Posterior cingulate gyrus (tissue), 11 donors: ENCODE measurements at regions not wholly inside any gene's neighbourhood (a gene's known extent, or its start where the extent isn't known, plus 50 kb on each side); places are given as distances from the start of the nearest gene placed in this dataset.
A peak's percentile ranks its signal among the peaks of the same experiment; 100 is the strongest.
"Not testable (repeated sequence)": the region's sequence is repeated elsewhere in the genome, so short reads cannot be mapped to it uniquely, and the experiment has no call there.

Experiments
- DNase-seq, 10 donors: peaks; one replicate each; pipeline versions ENCODE4 v3.0.0 to v3.0.0-alpha.2; 2020 to 2021; ENCODE audit warnings: mixed read lengths in 3 of 10
- intact Hi-C: fragments of 100-400 bp; cut with DNase I; formaldehyde crosslinking; loops from one replicate; pipeline ENCODE4 v1.15.1; 2023

DNA sequence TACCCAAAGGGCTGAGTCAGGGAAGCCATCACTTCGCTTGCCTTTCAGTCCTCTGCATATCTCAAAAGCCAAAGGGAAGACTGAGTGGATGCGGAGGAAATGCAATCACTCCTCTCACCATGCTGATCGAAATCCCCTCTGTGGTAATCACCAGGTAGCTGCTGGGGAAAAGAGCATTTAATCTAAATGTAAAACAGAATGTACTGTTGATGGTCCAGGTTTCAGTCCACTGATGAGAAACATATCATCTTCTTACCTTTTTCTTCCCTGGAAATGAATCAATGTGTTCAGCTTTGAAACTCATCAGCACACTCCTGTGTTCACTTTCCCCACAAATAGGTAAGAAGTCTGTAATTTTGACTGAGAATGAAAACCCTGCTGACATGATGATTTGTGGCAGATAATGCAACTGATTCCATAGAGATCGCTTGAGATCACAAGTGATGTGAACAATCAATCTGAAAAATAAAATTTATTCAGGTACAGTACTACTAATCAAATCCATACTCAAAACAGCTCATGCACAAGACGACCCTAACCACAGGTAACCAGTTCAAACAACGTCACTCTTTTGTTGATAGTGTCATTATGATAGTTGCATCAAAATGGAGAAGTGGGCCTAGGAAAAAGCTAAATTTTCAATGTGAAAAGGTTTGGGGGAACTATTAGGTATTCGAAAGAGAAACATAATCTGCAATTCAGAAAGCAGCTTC is 454.0 kb upstream of the RGMB start:
- DNase-seq, result no peak
- intact Hi-C loops, result no loop called here

DNA sequence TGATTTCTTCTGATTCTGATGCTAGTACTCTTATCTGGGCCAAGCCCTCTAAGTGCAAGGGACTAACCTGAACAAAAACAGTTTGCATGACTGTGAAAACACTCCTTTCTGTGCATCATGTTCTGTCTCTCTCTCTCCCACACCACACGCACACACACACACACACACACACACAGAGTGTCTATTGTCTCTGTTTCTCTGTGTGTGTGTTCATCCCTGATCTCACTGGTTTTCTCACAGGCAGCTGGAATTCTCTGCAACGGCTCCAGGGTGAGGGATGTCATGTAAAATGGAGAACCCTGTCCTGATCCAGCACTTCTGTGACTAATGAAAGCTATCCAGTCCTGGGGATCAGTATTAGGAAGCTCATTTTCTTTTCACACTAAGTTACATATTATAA is 453.1 kb upstream of the RGMB start:
- intact Hi-C loops, result no loop called here
- DNase-seq, result no peak

DNA sequence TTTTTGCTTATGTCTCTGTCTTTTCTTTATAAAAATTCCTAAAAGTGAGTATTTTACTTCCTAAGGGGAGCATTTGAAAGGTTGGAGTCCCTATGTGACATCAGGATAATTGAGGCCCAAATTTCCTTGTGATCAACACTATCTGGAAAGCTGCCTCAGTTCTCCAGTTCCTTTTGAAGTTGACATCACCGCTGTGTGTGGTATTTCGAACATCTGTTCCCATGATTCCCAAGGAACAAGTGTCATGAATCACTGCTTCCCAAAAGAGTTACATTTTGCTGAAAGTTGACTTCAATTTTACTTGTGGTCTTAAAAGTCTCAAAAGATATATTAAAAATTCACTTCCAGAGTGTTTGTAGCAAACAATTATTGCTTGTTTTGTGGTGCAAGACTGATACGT is 452.1 kb upstream of the RGMB start:
- no peak for DNase-seq
- intact Hi-C loops, result no loop called here

DNA sequence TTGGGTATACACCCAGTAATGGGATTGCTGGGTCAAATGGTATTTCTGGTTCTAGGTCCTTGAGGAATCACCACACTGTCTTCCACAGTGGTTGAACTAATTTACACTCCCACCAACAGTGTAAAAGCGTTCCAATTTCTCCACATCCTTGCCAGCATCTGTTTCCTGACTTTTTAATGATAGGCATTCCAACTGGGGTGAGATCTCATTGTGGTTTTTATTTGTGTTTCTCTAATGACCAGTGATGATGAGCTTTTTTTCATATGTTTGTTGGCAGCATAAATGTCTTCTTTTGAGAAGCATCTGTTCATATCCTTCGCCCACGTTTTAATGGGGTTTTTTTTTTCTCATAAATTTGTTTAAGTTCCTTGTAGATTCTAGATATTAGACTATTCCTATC is 448.3 kb upstream of the RGMB start:
- intact Hi-C loops, DNase-seq: not testable (repeated sequence)

DNA sequence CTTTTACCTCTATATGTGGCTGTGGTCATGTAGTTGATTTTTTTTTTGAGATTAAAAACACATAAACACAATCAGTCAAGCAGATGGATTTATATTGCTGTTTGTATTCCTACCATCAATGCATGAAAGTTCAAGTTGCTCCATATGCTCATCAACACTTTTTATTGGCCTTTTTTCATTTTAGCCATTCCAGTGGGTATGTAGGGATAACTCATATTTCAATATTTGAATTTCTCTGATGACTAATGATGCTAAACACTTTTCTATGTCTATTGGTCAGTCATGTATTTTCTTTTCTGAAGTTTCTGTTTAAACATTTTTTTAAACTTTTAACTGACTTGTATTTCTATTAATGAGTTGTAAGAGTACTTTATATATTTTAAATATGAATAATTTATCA is 445.4 kb upstream of the RGMB start:
- DNase-seq, result no peak
- intact Hi-C loops, result no loop called here

DNA sequence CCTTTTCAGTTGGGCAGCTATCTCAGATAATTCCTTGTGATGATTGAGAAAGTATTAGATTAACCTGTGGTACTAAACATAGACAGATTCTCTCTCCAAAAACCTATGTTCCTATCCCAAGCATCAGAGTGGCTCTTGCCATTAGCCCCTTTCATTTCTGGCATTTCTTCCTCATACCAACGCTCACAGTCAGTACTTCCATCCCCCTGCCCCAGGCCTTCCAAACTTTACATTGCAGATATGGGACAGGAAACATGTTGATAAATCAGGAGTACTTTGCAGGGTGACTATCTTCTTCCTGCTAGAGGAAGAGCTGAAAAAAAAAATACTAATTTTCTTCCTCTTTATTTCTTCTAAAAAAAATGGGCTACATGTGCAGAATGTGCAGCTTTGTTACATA is 442.6 kb upstream of the RGMB start:
- DNase-seq, result no peak
- intact Hi-C loops, result no loop called here

DNA sequence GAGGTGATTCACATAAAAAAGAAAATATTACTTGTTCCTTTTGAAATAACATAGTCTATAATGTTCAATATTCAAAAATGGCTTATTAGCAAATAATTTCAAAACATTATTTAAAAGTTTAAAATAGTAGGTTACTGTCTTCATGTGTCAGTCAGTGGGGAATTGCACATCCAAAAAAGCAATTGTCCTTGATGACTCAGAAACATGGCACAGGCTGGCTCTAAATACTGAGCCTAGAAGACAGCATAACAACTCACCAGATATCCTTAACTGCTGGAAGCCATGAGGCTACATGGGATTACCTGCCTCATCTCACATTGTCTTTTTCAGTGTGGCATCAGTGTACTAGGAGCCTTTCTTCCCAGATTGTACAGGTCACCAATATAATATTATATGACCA is 439.5 kb upstream of the RGMB start:
- intact Hi-C loops, result no loop called here
- no peak for DNase-seq

DNA sequence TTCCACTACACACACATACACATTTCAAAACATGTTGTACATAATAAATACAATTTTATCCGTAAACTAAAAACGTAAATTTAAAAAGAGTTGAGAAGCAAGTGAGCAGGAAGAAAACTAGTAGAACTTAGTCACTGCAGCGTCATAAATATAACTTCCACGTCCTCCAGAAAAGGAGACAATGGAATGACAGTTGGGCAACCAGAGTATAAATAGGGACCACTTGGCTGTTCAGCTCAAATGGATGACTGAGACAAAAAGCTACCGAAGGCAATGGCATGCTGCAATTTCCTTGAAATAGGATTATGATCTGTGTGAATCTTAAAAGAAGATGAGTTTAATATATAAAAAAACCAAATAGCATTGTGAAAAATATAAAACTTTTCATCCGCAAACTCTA is 438.5 kb upstream of the RGMB start:
- intact Hi-C loops, result no loop called here
- no peak for DNase-seq

DNA sequence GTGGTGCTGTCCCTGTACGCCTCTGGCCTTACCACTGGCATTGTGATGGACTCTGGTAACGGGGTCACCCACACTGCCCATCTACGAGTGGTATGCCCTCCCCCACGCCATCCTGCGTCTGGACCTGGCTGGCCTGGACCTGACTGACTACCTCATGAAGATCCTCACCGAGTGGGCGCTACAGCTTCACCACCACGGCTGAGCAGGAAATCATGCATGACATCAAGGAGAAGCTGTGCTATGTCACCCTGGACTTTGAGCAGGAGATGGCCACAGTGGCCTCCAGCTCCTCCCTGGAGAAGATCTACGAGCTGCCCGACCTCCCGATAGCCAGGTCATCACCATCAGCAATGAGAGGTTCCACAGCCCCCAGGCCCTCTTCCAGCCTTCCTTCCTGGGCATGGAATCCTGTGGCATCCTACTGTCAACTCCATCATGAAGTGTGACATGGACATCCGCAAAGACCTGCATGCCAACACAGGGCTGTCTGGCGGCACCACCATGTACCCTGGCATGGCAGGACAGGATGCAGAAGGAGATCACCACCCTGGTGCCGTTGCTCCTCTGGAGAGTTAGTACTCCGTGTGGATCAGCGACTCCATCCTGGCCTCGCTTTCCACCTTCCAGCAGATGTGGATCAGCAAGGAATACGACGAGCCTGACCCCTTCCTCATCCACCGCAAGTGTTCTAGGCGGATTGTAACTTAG is 434.2 kb upstream of the RGMB start:
- peak in 3 of 10 donors; percentile 40 to 62 (median 52) for DNase-seq
- intact Hi-C loops, result no loop called here

DNA sequence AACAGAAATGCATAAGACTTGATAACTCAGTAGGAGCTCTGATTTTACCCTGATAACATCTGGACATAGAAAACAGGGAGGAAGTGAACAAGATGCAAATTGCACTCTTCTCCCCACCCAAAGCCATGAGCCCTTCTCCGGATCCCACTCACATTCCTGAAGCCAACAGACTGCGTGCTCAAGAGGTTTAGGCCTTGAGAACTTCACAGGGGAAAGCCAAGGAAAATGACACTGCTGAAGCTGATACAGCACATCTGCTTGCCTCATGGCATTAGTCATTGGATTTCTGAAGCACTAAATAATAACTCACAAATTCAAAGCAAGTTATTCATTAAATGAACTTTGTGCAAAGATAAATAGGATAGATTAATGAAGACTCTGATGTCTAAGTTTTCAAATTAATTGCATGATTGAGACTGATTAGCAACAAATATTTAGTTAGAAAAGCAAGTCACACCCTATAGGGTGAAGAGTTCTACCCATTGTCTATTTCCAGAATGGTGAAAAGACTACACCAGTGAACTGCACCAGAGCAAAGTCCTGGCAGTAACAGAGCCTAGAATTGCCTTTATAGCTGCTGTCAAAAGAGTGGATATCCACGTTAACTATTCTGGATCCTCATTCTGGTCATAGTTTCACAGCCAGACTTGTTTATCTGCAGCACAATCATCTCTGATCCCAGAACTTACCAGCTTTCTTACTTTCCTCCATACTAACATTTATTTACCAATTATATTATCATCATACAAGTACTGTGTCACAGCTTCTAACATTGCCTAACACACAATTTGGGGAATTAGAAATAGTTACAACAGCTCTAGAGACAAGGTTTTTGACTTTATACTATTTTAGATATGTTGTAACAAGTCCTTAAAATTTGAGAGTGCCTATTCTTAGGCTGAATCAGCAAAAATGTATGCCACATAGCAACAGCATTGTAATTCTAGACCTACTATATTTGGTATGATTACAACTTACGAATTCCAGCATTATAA is 432.1 kb upstream of the RGMB start:
- DNase-seq, result no peak
- intact Hi-C loops, result no loop called here

DNA sequence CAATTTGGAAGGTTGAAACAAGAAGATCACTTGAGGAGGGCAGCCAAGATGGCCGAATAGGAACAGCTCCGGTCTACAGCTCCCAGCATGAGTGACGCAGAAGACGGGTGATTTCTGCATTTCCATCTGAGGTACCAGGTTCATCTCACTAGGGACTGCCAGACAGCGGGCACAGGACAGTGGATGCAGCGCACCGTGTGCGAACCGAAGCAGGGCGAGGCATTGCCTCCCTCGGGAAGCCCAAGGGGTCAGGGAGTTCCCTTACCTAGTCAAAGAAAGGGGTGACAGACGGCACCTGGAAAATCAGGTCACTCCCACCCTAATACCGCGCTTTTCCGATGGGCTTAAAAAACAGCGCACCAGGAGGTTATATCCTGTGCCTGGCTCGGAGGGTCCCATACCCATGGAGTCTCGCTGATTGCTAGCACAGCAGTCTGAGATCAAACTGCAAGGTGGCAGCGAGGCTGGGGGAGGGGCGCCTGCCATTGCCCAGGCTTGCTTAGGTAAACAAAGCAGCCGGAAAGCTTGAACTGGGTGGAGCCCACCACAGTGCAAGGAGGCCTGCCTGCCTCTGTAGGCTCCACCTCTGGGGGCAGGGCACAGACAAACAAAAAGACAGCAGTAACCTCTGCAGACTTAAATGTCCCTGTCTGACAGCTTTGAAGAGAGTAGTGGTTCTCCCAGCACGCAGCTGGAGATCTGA is 430.4 kb upstream of the RGMB start:
- intact Hi-C loops, result not testable (repeated sequence)

DNA sequence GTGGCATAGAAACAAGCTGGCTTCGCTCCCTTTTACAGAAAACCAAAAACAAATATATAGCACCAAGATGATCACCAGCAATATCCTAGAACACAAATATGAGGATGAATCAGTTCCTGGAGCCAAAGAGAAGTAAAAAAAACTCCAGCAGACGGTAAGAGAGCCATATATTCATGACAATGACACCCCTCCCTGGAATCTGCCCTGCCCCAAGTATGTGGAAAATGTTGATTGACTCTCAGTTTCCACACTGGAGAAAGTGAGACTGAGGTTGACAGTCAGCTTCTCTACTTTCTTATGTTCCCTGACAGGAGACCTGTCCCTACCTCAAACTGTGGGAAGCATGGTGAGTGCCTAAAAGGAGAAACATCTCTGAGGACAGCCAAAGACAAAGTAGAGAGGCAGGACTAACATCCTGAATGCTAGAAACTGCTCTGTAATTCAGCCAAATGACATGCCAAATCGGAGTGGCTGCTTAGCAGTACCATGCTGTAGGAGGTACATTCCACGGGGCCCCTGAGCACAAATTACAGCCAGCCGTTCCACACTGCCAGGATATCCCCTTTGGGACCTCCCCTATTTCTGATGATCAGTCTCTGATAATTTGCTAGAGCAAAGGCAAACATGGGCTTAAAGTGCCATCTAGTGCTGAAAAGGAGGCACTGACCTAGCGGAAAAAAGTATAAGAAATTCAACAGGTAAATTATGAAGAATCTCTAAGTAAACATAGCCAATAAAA is 424.0 kb upstream of the RGMB start:
- no peak for DNase-seq
- intact Hi-C loops, result no loop called here

More for the DNA sequence above, 430.4 kb upstream of the RGMB start:
- DNase-seq, result peak in 1 of 10 donors; percentile 64

DNA sequence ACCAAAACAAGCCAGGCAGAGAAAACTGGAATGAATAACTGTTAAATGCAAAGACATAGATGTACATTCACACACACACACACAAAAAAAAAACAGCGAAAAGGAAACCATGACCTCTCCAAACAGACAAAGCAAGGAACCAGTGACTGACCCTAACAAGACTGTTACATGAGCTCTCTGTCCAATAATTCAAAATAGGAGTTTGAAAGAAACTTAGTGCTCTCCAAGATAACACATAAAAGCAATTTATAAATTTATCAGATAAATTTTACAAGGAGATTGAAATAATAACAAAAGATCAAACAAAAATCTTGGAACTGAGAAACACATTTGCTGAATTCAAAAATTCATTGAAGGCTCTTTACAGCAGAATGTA is 423.5 kb upstream of the RGMB start:
- intact Hi-C loops, result no loop called here
- DNase-seq, result no peak

DNA sequence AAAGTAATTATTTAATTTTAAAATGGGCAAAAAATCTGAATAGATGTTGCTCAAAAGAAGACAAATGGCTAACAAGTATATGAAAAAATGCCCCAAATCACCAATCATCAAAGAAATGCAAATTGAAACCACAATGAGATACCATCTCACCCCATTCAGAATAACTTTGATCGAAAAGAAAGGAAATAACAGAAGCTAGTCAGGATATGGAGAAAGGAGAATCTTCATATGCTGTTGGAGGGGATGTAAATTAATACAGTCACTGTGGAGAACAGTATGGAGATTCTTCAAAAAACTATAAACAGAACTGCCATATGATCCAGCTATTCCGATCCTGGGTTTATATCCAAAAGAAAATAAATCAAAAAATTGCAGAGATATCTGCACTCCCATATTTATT is 418.5 kb upstream of the RGMB start:
- intact Hi-C loops, result no loop called here
- no peak for DNase-seq

DNA sequence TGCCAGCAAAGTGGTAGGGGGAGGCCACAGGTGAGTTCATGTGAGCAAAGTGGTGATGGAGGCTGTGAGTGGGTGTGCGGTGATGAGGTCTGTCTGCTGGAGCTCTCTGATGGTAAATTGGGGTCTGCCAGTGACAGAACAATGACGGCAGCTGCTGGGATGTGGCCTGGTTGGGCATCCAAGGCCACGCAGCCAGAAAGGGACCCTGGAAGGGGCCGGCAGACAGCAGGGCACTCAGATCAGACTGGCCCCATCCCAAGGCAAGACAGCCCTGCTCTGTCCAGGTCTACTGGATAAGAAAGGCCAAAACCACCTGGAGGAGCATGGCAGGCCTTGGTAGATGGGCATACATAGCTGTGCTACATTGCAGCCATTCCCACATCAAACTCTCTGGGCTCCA is 412.9 kb upstream of the RGMB start:
- DNase-seq, result peak in 1 of 10 donors; percentile 52
- intact Hi-C loops, result no loop called here

DNA sequence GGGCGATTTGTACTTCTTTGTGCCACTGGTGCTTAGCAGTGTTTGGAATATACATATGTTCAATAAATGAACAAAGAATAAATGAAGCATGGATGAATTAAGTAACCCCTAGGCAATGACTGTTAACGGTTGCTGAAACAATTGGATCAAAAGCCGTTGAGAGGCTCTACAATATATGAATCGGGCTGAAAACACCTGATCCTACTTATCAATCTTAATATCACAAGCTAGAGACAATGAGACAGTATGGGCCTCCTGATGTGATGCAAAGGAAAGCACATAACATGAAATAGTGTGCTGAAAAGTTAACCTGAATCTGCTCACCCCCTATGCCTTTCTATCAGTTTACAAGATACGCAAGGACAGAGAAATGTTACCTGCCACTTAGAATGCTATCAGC is 410.3 kb upstream of the RGMB start:
- no peak for DNase-seq
- intact Hi-C loops, result no loop called here

DNA sequence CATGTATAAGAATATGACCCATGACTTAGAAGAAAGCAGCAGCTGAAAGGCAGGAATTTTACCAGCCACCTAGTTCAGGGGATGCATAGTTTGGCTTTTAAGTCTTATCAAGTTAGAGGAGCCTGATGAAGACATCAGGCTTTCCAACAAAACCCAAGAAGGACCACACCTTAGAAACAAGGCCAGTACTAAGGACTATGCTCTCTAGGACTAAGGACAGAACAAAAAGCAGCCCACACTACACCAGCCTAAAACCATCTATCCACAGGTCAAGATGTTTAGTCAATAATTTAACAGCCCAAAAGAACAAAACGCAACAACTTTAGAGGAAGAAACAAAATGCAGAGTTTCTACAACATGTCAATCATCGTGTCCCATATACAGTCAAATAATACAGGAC is 408.9 kb upstream of the RGMB start:
- no peak for DNase-seq
- intact Hi-C loops, result no loop called here

DNA sequence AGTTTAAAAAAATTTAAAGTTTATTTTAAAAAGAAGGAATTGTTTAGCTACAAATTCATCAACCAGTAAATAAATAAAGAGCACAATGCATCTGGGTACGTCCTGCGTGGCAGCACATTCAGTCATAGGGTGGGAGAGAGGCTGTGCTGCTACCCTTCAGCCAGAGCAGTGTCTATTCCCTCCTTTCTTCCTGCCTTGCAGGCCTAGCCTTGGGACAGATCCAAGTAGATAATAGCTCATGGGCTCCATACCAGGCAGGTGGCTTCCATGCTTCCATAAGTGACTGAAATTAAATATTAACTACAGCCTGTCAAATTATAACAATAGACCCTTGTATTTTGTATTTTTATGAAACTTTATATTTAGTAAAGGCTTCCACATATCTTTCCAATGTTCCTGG is 408.3 kb upstream of the RGMB start:
- no peak for DNase-seq
- intact Hi-C loops, result no loop called here

DNA sequence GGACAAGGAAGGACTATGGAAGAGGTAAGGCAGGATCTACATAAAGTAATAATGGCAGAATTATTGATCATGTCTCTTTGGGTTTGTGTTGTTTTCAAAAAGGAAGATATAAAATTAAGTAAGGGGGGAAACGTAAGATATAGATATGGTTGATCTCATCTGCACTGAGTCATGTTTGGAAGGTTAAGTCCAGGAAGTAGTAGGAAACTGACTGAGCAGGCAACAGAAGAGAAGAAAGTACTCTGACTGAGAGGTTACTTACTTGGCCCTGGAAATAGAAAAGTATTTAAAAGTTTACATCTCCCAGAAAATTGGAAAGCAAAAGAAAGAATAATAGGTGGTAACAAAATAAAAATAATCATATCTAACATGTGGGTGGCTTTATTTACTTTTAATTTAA is 405.3 kb upstream of the RGMB start:
- no peak for DNase-seq
- intact Hi-C loops, result no loop called here

DNA sequence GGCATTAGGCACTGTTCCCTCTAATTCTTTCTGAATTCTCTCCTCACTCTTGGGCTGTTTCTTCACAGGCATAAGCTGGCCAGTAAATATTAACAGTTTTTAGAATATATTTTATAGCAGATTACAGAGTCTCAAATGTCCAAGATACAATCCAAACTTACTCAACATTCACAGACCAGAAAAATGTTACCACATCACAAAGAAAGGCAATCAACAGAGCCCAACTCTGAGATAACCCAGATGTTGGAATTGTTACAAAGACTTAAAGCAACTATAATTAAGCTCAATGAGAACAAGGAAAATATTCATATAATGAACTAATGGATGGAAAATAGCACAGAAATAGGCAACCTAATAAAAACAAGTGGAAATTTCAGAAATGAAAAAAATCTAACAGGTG is 401.1 kb upstream of the RGMB start:
- intact Hi-C loops, result no loop called here

More for the DNA sequence above, 401.1 kb upstream of the RGMB start:
- no peak for DNase-seq
